A549 (cell line): ENCODE measurements at regions not wholly inside any gene's neighbourhood (a gene's known extent, or its start where the extent isn't known, plus 50 kb on each side); places are given as distances from the start of the nearest gene placed in this dataset.

Experiments used
- ATAC-seq, 2 experiments: fragments of 200-7000 bp in 1 of 2; fragments of >200 bp in 1 of 2; cut with Nextera tagmentation in 1 of 2; cut with Tn5 transposase in 1 of 2; 3 replicates each; pipeline versions ENCODE4 v1.8.0 to v1.9.1; 2018 to 2020; ENCODE audit warnings: mild to moderate bottlenecking in 1 of 2, moderate library complexity in 1 of 2
- CTCF ChIA-PET: fragments of 300-600 bp; sonication (Branson Sonifier 250); formaldehyde crosslinking; extraction: SDS; loops from one replicate; lab custom pipeline; 2021; ENCODE audit warnings: antibody characterized with exemption, inconsistent platforms; lab: Yijun Ruan, JAX
- POLR2A ChIA-PET: fragments of 350-600 bp; formaldehyde crosslinking; extraction: SDS; loops from one replicate; lab custom pipeline; 2021; ENCODE audit warnings: antibody characterized with exemption, inconsistent platforms; lab: Yijun Ruan, JAX
- DNase-seq, 2 experiments: peaks; one replicate each; pipeline versions ENCODE4 v3.0.0 to v3.0.0-alpha.2; 2011 to 2016; ENCODE audit warnings: low read depth in 1 of 2, low spot score in 1 of 2
- FAIRE-seq: peaks from 2 replicates; lab custom pipeline; 2011; peaks lifted over from hg19 to GRCh38; lab: Jason Lieb, UNC
- H3K27ac ChIP-seq, 2 experiments: fragments of >200 bp; sonication (Bioruptor Twin); formaldehyde crosslinking; 3 replicates each; pipeline ENCODE4 v1.5.1; 2016 to 2017
- H3K4me1 ChIP-seq: fragments of >200 bp; sonication (Bioruptor Twin); formaldehyde crosslinking; 3 replicates; pipeline ENCODE4 v1.6.1; 2016
- H3K4me2 ChIP-seq: fragments of >200 bp; sonication (Bioruptor Twin); formaldehyde crosslinking; 3 replicates; pipeline ENCODE4 v1.6.1; 2016
- H3K4me3 ChIP-seq: fragments of >200 bp; sonication (Bioruptor Twin); formaldehyde crosslinking; 3 replicates; pipeline ENCODE4 v1.5.1; 2016
- H3K9me3 ChIP-seq: fragments of >200 bp; sonication (Bioruptor Twin); formaldehyde crosslinking; 3 replicates; pipeline ENCODE4 v1.6.1; 2016
- CBX2 ChIP-seq: fragments of 200-600 bp; sonication (generic); IDR thresholded peaks from 2 replicates; pipeline ENCODE4 v1.6.1; 2016; ENCODE audit warnings: low read depth, mild to moderate bottlenecking, borderline replicate concordance
- FOSL2 ChIP-seq, 2 experiments: fragments of 450-650 bp in 1 of 2; fragments of >200 bp in 1 of 2; sonication (Bioruptor Twin) in 1 of 2; formaldehyde crosslinking; IDR thresholded peaks; 2 replicates each; pipeline versions ENCODE4 v1.5.0 to v1.6.1; 2016 to 2020; ENCODE audit warnings: mild to moderate bottlenecking in 1 of 2, moderate library complexity in 1 of 2
- GATA3 ChIP-seq: IDR thresholded peaks from 2 replicates; pipeline ENCODE4 v1.6.1; 2012; ENCODE audit warnings: borderline replicate concordance
- HEYL ChIP-seq: fragments of 250-450 bp; sonication (Bioruptor Pico); IDR thresholded peaks from 2 replicates; pipeline ENCODE4 v1.8.0; 2021; ENCODE audit warnings: mild to moderate bottlenecking, moderate library complexity
- HOXA7 ChIP-seq: fragments of 250-450 bp; sonication (Bioruptor Pico); IDR thresholded peaks from 2 replicates; pipeline ENCODE4 v1.5.0; 2020; ENCODE audit warnings: mild to moderate bottlenecking, moderate library complexity
- JUNB ChIP-seq: fragments of >200 bp; sonication (Bioruptor Twin); formaldehyde crosslinking; IDR thresholded peaks from 2 replicates; pipeline ENCODE4 v1.6.1; 2016
- MAFK ChIP-seq: fragments of 450-650 bp; IDR thresholded peaks from 2 replicates; pipeline ENCODE4 v1.6.1; 2014; ENCODE audit not compliant: partially characterized antibody
- MYC ChIP-seq: IDR thresholded peaks from 2 replicates; pipeline ENCODE4 v1.6.1; 2012; ENCODE audit warnings: mild to moderate bottlenecking, inconsistent platforms, low read length, improper control_type of control experiment, borderline replicate concordance
- NPAS2 ChIP-seq: fragments of 250-450 bp; sonication (Bioruptor Pico); IDR thresholded peaks from 2 replicates; pipeline ENCODE4 v1.8.0; 2022; ENCODE audit warnings: mild to moderate bottlenecking, moderate library complexity, borderline replicate concordance
- POLR2AphosphoS2 ChIP-seq: conservative IDR thresholded peaks from 2 replicates; pipeline ENCODE4 v1.6.1; 2012; ENCODE audit warnings: low read length, improper control_type of control experiment, inconsistent platforms
- RAD21 ChIP-seq, 2 experiments: fragments of >200 bp in 1 of 2; sonication (Bioruptor Twin) in 1 of 2; formaldehyde crosslinking in 1 of 2; IDR thresholded peaks in 1 of 2; conservative IDR thresholded peaks in 1 of 2; 2 replicates in 1 of 2; 3 replicates in 1 of 2; pipeline ENCODE4 v1.6.1; 2012 to 2018; ENCODE audit warnings: inconsistent platforms in 1 of 2
- RFX5 ChIP-seq: fragments of 450-650 bp; IDR thresholded peaks from 2 replicates; pipeline ENCODE4 v1.7.1; 2014; ENCODE audit warnings: antibody characterized with exemption, mild to moderate bottlenecking, moderate library complexity
- TFCP2L1 ChIP-seq: fragments of 250-450 bp; sonication (Bioruptor Pico); IDR thresholded peaks from 2 replicates; pipeline ENCODE4 v1.5.0; 2021; ENCODE audit warnings: mild to moderate bottlenecking
- TP53 ChIP-seq: fragments of 250-450 bp; sonication (Bioruptor Pico); IDR thresholded peaks from 2 replicates; pipeline ENCODE4 v1.5.0; 2021; ENCODE audit warnings: mild to moderate bottlenecking, moderate library complexity
- ZC3H11A ChIP-seq: fragments of 450-650 bp; IDR thresholded peaks from 2 replicates; pipeline ENCODE4 v1.6.1; 2014; ENCODE audit warnings: antibody characterized with exemption, mild to moderate bottlenecking
- ZSCAN20 ChIP-seq: fragments of 250-450 bp; sonication (Bioruptor Pico); IDR thresholded peaks from 2 replicates; pipeline ENCODE4 v1.8.0; 2022; ENCODE audit warnings: mild to moderate bottlenecking, moderate library complexity
- WGBS: methylation state at CpG from one replicate; pipeline ENCODE4 v1.1.6; 2017; ENCODE audit errors: missing lambda C conversion rate; 5-methylcytosine and 5-hydroxymethylcytosine counted together
- TF ChIP-seq, protein P1 (sequence below): fragments of 150-350 bp; IDR thresholded peaks from 2 replicates; pipeline ENCODE4 v1.6.1; 2014; ENCODE audit warnings: low read depth, mild to moderate bottlenecking, low read length
- TF ChIP-seq, protein P2 (sequence below): fragments of 250-450 bp; sonication (Bioruptor Pico); IDR thresholded peaks from 2 replicates; pipeline ENCODE4 v1.5.0; 2021; ENCODE audit warnings: mild to moderate bottlenecking, moderate library complexity, borderline replicate concordance
- TF ChIP-seq, protein P3 (sequence below): fragments of 200-600 bp; sonication (generic); IDR thresholded peaks from 2 replicates; pipeline ENCODE4 v1.6.1; 2016; ENCODE audit warnings: antibody characterized with exemption, mild to moderate bottlenecking, moderate library complexity
- TF ChIP-seq, protein P4 (sequence below): fragments of >200 bp; sonication (Bioruptor Twin); formaldehyde crosslinking; IDR thresholded peaks from 3 replicates; pipeline ENCODE4 v1.6.1; 2016

DNA sequence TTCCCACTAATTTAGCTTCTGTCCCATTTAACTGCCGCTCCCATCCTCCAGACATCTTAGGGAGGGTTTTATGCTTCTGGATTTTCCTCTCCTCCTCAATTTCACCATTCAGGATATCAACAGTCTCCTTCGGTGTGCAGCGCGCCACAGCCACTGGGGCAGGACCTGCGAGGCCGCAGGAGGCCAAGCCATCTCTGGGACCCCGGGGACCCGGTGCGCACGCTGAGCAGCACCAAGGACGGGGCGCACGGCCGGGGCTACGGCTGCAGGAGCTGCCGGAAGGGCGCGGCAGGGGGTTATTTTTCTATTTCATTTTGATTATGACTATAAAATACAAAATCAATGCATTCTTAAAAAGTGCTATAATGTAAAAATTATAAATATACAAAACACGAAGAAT, 1238.4 kb upstream of the NCAM2 start:
- Histone ChIP-seq H3K27ac (no peak overlapping the region), H3K4me2 (no peak overlapping the region), H3K4me3 (no peak overlapping the region), H3K9me3 (no peaks in the 10 kb centered on the region), H3K4me1 (no peaks in the 10 kb centered on the region)
- no peak for TF ChIP-seq POLR2AphosphoS2
- no peak for TF ChIP-seq ZC3H11A
- no peak for TF ChIP-seq HEYL
- TF ChIP-seq ZSCAN20 (CRISPR knock-in tag) = no peak
- TF ChIP-seq MAFK = no peak
- no peak for TF ChIP-seq TFCP2L1 (CRISPR knock-in tag)
- TF ChIP-seq RFX5 = no peak
- TF ChIP-seq GATA3 = no peak
- no peak for TF ChIP-seq CBX2
- TF ChIP-seq, protein P1, sequence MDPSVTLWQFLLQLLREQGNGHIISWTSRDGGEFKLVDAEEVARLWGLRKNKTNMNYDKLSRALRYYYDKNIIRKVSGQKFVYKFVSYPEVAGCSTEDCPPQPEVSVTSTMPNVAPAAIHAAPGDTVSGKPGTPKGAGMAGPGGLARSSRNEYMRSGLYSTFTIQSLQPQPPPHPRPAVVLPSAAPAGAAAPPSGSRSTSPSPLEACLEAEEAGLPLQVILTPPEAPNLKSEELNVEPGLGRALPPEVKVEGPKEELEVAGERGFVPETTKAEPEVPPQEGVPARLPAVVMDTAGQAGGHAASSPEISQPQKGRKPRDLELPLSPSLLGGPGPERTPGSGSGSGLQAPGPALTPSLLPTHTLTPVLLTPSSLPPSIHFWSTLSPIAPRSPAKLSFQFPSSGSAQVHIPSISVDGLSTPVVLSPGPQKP = no peak
- TF ChIP-seq RAD21 (conservative IDR thresholded peaks at IDR 0.05 in 1 of 2, IDR thresholded peaks at IDR 0.05 in 1 of 2) = no peak
- no peak for TF ChIP-seq NPAS2 (CRISPR knock-in tag)
- TF ChIP-seq, protein P2, sequence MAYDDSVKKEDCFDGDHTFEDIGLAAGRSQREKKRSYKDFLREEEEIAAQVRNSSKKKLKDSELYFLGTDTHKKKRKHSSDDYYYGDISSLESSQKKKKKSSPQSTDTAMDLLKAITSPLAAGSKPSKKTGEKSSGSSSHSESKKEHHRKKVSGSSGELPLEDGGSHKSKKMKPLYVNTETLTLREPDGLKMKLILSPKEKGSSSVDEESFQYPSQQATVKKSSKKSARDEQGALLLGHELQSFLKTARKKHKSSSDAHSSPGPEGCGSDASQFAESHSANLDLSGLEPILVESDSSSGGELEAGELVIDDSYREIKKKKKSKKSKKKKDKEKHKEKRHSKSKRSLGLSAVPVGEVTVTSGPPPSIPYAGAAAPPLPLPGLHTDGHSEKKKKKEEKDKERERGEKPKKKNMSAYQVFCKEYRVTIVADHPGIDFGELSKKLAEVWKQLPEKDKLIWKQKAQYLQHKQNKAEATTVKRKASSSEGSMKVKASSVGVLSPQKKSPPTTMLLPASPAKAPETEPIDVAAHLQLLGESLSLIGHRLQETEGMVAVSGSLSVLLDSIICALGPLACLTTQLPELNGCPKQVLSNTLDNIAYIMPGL (CRISPR knock-in tag) = no peak
- ChIA-PET POLR2A (no interaction called here), CTCF (no interaction called here)
- FAIRE-seq (no peak), DNase-seq (no peak), ATAC-seq (no peak)
- WGBS = 49% methylated on average over 19 of the region's 19 CpGs

DNA sequence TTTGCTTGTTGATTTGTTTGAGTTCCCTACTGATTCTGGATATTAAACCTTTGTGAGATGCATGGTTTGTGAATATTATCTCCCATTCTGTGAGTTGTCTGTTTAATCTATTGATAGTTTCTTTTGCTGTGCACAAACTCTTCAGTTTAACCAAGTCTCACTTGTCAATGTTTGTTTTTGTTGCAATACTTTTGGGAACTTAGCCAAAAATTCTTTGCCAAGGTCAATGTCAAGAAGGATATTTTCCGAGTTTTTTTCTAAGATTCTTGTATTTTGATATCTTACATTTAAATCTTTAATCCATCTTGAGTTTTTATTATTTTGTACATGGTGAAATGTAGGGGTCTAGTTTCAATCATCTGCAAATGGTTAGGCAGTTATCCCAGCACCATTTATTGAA, 1230.7 kb upstream of the NCAM2 start:
- no peak for FAIRE-seq

More for the DNA sequence above, 1230.7 kb upstream of the NCAM2 start:
- Histone ChIP-seq H3K27ac (no peak overlapping the region), H3K9me3 (no peaks in the 10 kb centered on the region), H3K4me3 (no peak overlapping the region), H3K4me1 (no peaks in the 10 kb centered on the region), H3K4me2 (no peak overlapping the region)
- 0% methylated on average over 1 of the region's 1 CpG for WGBS
- no peak for DNase-seq
- CTCF ChIA-PET = no interaction called here
- no peak for ATAC-seq
- TF ChIP-seq MYC (no peak), HOXA7 (CRISPR knock-in tag) (no peak), JUNB (no peak), FOSL2 (IDR thresholded peaks at IDR 0.05) (no peak), FOSL2 (CRISPR knock-in tag; IDR thresholded peaks at IDR 0.05) (no peak), TP53 (CRISPR knock-in tag) (no peak), TFCP2L1 (CRISPR knock-in tag) (no peak), RFX5 (no peak)
- TF ChIP-seq, protein P2 (CRISPR knock-in tag) = no peak
- TF ChIP-seq, protein P3, sequence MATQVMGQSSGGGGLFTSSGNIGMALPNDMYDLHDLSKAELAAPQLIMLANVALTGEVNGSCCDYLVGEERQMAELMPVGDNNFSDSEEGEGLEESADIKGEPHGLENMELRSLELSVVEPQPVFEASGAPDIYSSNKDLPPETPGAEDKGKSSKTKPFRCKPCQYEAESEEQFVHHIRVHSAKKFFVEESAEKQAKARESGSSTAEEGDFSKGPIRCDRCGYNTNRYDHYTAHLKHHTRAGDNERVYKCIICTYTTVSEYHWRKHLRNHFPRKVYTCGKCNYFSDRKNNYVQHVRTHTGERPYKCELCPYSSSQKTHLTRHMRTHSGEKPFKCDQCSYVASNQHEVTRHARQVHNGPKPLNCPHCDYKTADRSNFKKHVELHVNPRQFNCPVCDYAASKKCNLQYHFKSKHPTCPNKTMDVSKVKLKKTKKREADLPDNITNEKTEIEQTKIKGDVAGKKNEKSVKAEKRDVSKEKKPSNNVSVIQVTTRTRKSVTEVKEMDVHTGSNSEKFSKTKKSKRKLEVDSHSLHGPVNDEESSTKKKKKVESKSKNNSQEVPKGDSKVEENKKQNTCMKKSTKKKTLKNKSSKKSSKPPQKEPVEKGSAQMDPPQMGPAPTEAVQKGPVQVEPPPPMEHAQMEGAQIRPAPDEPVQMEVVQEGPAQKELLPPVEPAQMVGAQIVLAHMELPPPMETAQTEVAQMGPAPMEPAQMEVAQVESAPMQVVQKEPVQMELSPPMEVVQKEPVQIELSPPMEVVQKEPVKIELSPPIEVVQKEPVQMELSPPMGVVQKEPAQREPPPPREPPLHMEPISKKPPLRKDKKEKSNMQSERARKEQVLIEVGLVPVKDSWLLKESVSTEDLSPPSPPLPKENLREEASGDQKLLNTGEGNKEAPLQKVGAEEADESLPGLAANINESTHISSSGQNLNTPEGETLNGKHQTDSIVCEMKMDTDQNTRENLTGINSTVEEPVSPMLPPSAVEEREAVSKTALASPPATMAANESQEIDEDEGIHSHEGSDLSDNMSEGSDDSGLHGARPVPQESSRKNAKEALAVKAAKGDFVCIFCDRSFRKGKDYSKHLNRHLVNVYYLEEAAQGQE = no peak
- TF ChIP-seq, protein P4, sequence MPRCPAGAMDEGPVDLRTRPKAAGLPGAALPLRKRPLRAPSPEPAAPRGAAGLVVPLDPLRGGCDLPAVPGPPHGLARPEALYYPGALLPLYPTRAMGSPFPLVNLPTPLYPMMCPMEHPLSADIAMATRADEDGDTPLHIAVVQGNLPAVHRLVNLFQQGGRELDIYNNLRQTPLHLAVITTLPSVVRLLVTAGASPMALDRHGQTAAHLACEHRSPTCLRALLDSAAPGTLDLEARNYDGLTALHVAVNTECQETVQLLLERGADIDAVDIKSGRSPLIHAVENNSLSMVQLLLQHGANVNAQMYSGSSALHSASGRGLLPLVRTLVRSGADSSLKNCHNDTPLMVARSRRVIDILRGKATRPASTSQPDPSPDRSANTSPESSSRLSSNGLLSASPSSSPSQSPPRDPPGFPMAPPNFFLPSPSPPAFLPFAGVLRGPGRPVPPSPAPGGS = no peak
- POLR2A ChIA-PET = no interaction called here
